Vagina (tissue), 2 donors: ENCODE measurements at regions not wholly inside any gene's neighbourhood (a gene's known extent, or its start where the extent isn't known, plus 50 kb on each side); places are given as distances from the start of the nearest gene placed in this dataset.

Experiments used
- CTCF ChIP-seq, 3 experiments: fragments of 450-650 bp in 2 of 3; fragments of 200-600 bp in 1 of 3; sonication (generic) in 1 of 3; IDR thresholded peaks; one replicate each; pipeline ENCODE4 v1.5.1; 2017 to 2019; ENCODE audit warnings: antibody characterized with exemption in 3 of 3, mild to moderate bottlenecking in 2 of 3, moderate library complexity in 2 of 3
- POLR2A ChIP-seq, 2 donors: fragments of 450-650 bp; IDR thresholded peaks; one replicate each; pipeline ENCODE4 v1.6.1; 2017; ENCODE audit warnings: antibody characterized with exemption in 2 of 2, mild to moderate bottlenecking in 2 of 2, moderate library complexity in 2 of 2
- POLR2AphosphoS5 ChIP-seq, 2 donors: sonication (generic); formaldehyde crosslinking; IDR thresholded peaks; one replicate each; pipeline ENCODE4 v1.9.0; 2017; ENCODE audit warnings: antibody characterized with exemption in 2 of 2, mild to moderate bottlenecking in 2 of 2, low read depth in 1 of 2; ENCODE audit not compliant: insufficient read depth in 1 of 2

GRCh38 chr6:115194981-115195638 is 852.3 kb upstream of the HS3ST5 start:
- no peak for TF ChIP-seq POLR2A (IDR thresholded peaks at IDR 0.05)
- TF ChIP-seq CTCF (IDR thresholded peaks at IDR 0.05) = no peak
- TF ChIP-seq POLR2AphosphoS5 (IDR thresholded peaks at IDR 0.05; ENCODE audit: insufficient read depth in 1 of 2, low read depth in 1 of 2) = no peak
